ENCODE measurements at regions not wholly inside any gene's neighbourhood (a gene's known extent, or its start where the extent isn't known, plus 50 kb on each side); places are given as distances from the start of the nearest gene placed in this dataset.

DNA sequence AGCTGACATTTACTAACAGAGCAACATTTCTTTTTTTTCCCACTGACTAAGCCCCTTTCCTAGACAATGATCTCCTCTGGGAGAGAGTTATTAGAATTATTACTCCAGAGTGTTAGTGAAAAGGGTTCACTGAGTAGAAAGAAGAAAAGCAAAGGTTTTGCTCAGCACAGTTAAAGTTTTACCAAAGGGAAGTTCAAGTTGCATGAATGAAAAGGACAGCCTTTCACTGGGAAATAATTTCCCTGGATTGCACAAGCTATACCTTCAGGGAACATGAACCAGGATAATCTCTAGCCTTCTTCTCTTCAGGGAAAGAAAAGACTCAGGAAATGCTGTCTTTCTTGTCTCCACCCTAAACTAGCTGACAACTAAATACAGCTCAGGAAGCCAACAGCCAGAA is 71.4 kb upstream of the ESRRG start:
- no peak for DNase-seq

DNA sequence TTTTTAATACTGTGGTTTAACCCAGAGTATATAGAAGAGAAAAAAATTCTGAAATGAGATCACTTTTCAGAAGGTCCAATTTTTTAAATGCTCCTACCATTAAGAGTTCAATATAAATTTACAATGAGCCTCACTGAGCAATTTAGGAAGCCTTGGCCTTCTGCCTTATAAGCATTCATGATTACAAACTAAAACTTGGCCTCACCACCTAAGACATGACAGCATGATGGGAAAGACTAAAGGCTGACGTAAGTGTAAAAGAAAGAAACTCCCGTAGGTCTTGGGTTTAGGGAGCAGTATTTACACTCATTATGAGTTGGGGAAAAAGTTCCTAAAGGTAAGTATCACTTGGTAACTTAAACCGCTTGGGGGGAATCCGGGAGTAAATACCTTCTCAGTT is 70.7 kb upstream of the ESRRG start:
- DNase-seq = no peak

DNA sequence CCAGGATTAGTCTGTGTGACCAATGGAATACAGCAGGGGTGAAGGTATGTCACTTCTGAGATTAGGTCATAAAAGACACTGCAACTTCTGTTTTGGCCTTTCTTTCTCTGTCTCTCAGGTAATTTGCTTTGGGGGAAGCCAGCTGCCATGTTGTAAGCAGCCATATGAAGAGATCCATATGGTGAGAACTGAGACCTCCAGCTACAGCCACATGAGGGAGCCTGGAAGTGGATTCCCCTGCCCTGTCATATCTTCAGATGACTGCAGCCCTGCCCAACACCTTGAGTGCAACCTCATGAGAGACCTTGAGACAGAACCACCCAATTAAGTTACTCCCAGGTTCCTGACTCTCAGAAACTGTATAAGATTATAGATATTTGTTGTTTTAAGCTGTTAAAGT is 70.1 kb upstream of the ESRRG start:
- no peak for DNase-seq

DNA sequence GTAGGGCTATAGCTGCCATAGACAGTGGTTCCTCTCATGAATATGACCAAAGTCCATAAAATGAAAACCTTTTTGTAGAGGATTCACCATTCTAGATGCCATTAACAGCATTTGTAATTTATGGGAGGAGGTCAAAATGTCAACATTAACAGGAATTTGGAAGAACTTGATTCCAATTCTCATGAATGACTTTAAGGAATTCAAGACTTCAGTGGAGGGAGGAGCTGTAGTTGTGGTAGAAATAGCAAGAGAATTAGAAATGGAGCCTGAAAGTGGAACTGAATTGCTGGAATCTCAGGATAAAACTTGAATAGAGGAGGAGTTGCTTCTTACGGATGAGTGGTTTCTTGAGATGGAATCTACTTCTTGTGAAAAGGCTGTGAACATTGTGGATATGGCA is 65.4 kb upstream of the ESRRG start:
- no peak for DNase-seq

DNA sequence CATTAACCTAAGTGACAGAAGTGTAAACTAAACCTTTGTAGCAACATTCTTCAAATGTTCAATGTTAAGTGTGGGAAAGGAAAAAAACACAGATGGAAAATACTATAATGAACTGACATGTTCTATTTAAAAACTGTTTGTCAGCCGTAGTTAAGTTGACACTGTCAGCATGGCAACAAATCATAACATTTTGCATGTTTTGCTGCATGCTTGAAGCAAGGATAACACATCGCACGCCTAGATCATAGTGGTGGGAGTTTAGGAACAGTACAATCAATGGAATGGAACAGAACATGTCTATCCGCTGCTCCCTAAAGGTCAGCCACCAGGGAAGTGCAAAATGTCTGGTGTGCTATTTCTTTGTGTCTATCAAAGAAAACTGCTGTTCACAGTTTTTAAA is 62.5 kb upstream of the ESRRG start:
- DNase-seq = no peak

DNA sequence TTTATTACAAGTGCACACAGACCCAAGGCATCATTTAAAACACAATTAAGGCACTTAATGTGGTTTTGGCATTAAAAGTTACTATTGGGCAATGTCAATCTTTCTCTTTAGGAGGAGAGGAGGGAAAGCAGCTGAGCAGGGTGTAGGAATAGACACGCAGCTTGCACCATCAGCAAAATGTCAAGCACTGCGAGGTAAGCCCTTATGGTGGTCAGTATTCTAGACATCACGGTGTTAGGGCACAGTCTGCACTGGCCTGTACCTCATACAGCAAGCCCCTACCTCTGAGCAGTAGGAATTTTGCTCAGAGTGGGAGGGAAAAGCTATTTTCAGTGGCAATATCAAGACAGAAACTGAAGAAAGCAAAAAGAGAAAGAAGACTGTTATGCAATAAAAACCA is 62.0 kb upstream of the ESRRG start:
- DNase-seq = no peak

DNA sequence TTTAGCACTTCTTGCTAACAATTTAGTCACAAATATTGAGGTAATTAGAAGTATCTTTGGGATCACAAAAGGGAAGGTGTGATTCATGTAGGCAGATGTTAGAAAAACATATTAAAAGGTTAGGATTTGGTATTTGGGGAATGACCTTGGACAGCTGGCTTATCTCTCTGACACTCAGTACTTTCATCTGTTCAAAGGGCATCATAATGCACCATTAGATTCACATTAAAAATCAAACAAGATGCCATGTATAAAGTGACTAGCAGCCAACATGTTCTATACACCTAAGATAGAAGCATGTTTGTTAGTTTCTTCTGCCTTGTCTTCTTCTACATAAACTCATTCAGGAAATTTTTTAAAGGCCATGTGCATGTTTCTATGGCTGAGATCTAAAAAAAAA is 56.5 kb upstream of the ESRRG start:
- no peak for DNase-seq

DNA sequence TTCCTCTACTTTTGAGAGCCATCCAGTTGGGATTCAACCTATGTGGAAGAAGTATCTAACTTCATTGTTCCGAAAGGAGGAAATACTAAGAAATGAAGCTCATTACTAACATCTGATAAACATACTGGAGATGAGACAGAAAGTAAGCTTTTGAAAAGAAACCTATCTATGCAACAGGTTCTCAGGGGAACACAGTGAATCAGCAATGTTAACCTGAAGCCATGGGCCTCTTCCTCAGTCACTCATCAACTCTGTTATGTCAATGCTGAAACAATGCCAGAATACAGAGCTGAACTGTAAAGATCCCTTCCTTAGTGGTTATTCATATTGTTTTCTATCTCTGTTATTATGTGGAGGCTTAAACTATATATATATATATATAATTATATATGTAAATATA is 55.5 kb upstream of the ESRRG start:
- DNase-seq = no peak

DNA sequence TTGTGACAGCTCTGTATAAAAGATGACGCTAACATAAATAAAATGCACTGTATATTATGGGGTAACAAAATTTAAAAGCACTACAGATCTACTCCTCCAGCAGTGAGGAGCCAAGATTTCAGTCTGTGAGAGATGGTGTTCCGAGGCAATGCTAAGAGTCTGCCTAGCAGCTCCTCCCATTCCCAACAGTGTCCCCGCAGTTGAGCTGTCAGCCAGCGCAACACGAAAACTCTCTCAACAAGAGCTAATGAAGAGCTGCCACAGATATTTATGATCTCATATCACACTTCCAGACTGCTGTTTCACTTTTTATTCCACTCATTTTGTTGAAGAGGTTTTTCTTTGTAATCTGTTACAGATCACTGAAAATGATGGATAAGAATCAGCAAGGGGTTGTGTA is 53.9 kb upstream of the ESRRG start:
- no peak for DNase-seq

All from NCI-H2029 (cell line).